ENCODE measurements at regions not wholly inside any gene's neighbourhood (a gene's known extent, or its start where the extent isn't known, plus 50 kb on each side); places are given as distances from the start of the nearest gene placed in this dataset.

- Histone ChIP-seq H3K9ac (no peak overlapping the region), H3K79me2 (ENCODE audit: low read depth) (peaks cover 97% of the 10 kb centered on the region), H3K4me1 (peaks cover 25% of the 10 kb centered on the region), H2AFZ (replicated peaks) (no peak overlapping the region), H3K4me3 (no peak overlapping the region), H3K9me3 (ENCODE audit: low read depth) (no peaks in the 10 kb centered on the region), H3K27ac (peak overlapping the region; percentile 14), H3K4me2 (no peak overlapping the region), H3K27me3 (no peaks in the 10 kb centered on the region), H3F3A (ENCODE audit: low read depth) (no peaks in the 10 kb centered on the region), H4K20me1 (ENCODE audit: low read depth) (peaks cover 56% of the 10 kb centered on the region), H3K36me3 (no peaks in the 10 kb centered on the region)
- TF ChIP-seq EZH2 (IDR thresholded peaks at IDR 0.05) (no peak), EZH2phosphoT487 (IDR thresholded peaks at IDR 0.05) (no peak), CTCF (IDR thresholded peaks at IDR 0.05) (no peak)
- Mint-ChIP-seq H3K9me3 (no peaks in the 10 kb centered on the region), H3K27ac (no peak overlapping the region), H3K36me3 (peaks cover 8% of the 10 kb centered on the region), H3K4me3 (no peak overlapping the region), H3K27me3 (ENCODE audit: insufficient read depth, low read depth) (no peaks in the 10 kb centered on the region), H3K4me1 (peaks cover 17% of the 10 kb centered on the region)
- DNase-seq (ENCODE audit: low spot score) = no peak
These were observed 109.6 kb downstream of the ELAPOR2 start for GRCh38 chr7:86949779-86950260.

- Histone ChIP-seq H3K36me3 (peaks cover 6% of the 10 kb centered on the region), H3K79me2 (ENCODE audit: low read depth) (peaks cover 91% of the 10 kb centered on the region), H3K9ac (no peak overlapping the region), H3K27me3 (no peaks in the 10 kb centered on the region), H3K4me2 (no peak overlapping the region), H4K20me1 (ENCODE audit: low read depth) (peaks cover 54% of the 10 kb centered on the region), H3K4me3 (no peak overlapping the region), H3F3A (ENCODE audit: low read depth) (no peaks in the 10 kb centered on the region), H3K27ac (peak overlapping the region; percentile 14), H3K9me3 (ENCODE audit: low read depth) (no peaks in the 10 kb centered on the region), H2AFZ (replicated peaks) (no peak overlapping the region), H3K4me1 (peaks cover 25% of the 10 kb centered on the region)
- no peak overlapping the region for H3K27ac Mint-ChIP-seq
- H3K27me3 Mint-ChIP-seq (ENCODE audit: insufficient read depth, low read depth) = no peaks in the 10 kb centered on the region
- H3K9me3 Mint-ChIP-seq = no peaks in the 10 kb centered on the region
- DNase-seq (ENCODE audit: low spot score) = peak; percentile 27
- H3K4me3 Mint-ChIP-seq = no peak overlapping the region
- TF ChIP-seq CTCF (IDR thresholded peaks at IDR 0.05) (no peak), EZH2phosphoT487 (IDR thresholded peaks at IDR 0.05) (no peak), EZH2 (IDR thresholded peaks at IDR 0.05) (no peak)
- peaks cover 8% of the 10 kb centered on the region for H3K36me3 Mint-ChIP-seq
- H3K4me1 Mint-ChIP-seq = peaks cover 17% of the 10 kb centered on the region
These were observed 110.2 kb downstream of the ELAPOR2 start for GRCh38 chr7:86949052-86949778.

GRCh38 chr7:86947929-86948328, 111.5 kb downstream of the ELAPOR2 start:
- TF ChIP-seq CTCF (IDR thresholded peaks at IDR 0.05) (no peak), EZH2phosphoT487 (IDR thresholded peaks at IDR 0.05) (no peak), EZH2 (IDR thresholded peaks at IDR 0.05) (no peak)
- Histone ChIP-seq H3K27ac (no peak overlapping the region), H3K36me3 (peaks cover 7% of the 10 kb centered on the region), H3K4me2 (peak overlapping the region; percentile 25), H3K4me3 (no peak overlapping the region), H3K9ac (no peak overlapping the region), H2AFZ (replicated peaks) (no peak overlapping the region), H3F3A (ENCODE audit: low read depth) (no peaks in the 10 kb centered on the region), H3K79me2 (ENCODE audit: low read depth) (peaks cover 78% of the 10 kb centered on the region), H3K9me3 (ENCODE audit: low read depth) (no peaks in the 10 kb centered on the region), H3K4me1 (peaks cover 25% of the 10 kb centered on the region), H3K27me3 (no peaks in the 10 kb centered on the region), H4K20me1 (ENCODE audit: low read depth) (peaks cover 46% of the 10 kb centered on the region)
- DNase-seq (ENCODE audit: low spot score) = no peak
- H3K27ac Mint-ChIP-seq = no peak overlapping the region
- H3K9me3 Mint-ChIP-seq = no peaks in the 10 kb centered on the region
- no peak overlapping the region for H3K4me3 Mint-ChIP-seq
- peaks cover 17% of the 10 kb centered on the region for H3K4me1 Mint-ChIP-seq
- H3K27me3 Mint-ChIP-seq (ENCODE audit: insufficient read depth, low read depth) = no peaks in the 10 kb centered on the region
- peaks cover 8% of the 10 kb centered on the region for H3K36me3 Mint-ChIP-seq
